Endothelial cell of umbilical vein (primary cell): ENCODE measurements at regions not wholly inside any gene's neighbourhood (a gene's known extent, or its start where the extent isn't known, plus 50 kb on each side); places are given as distances from the start of the nearest gene placed in this dataset.
"Not testable (repeated sequence)": the region's sequence is repeated elsewhere in the genome, so short reads cannot be mapped to it uniquely, and the experiment has no call there.

Experiments
- BruUV-seq: library from RNA; stranded (reverse); fragments of 400-500 nt; replicated peaks from 2 replicates; lab custom pipeline; 2021; lab: Mats Ljungman, UMichigan
- CTCF ChIA-PET: fragments of 300-600, 350-600 bp; sonication (Branson Sonifier 250); formaldehyde crosslinking; loops from one replicate; lab custom pipeline; 2021; ENCODE audit warnings: antibody characterized with exemption, inconsistent platforms; lab: Charles Lee
- POLR2A ChIA-PET: fragments of 300-600, 350-600 bp; sonication (Branson Sonifier 250); formaldehyde crosslinking; loops from one replicate; lab custom pipeline; 2021; ENCODE audit warnings: antibody characterized with exemption, inconsistent platforms; lab: Charles Lee
- DNase-seq: peaks from one replicate; pipeline ENCODE4 v3.0.0-alpha.2; 2011; ENCODE audit warnings: low read depth, low spot score
- FAIRE-seq: peaks from 2 replicates; lab custom pipeline; 2011; peaks lifted over from hg19 to GRCh38; lab: Jason Lieb, UNC
- H2AFZ ChIP-seq: 2 replicates; pipeline ENCODE4 v1.6.0; 2012; ENCODE audit warnings: low read depth, low read length, control low read depth, inconsistent platforms
- H3K27ac ChIP-seq: 2 replicates; pipeline ENCODE4 v1.5.1; 2011; ENCODE audit warnings: low read depth, mild to moderate bottlenecking, control low read depth, low read length, moderate library complexity; ENCODE audit not compliant: insufficient read depth
- H3K27me3 ChIP-seq, 2 experiments: 2 replicates each; pipeline versions ENCODE4 v1.6.0 to v1.6.1; 2011; ENCODE audit warnings: low read length in 2 of 2, mixed read lengths in 1 of 2; ENCODE audit not compliant: control insufficient read depth in 2 of 2, insufficient read depth in 2 of 2
- H3K36me3 ChIP-seq, 2 experiments: 2 replicates in 1 of 2; 3 replicates in 1 of 2; pipeline ENCODE4 v1.5.1; 2011; ENCODE audit warnings: low read length in 2 of 2, mild to moderate bottlenecking in 1 of 2, moderate library complexity in 1 of 2; ENCODE audit not compliant: control insufficient read depth in 2 of 2, insufficient read depth in 2 of 2; ENCODE audit errors: extremely low read depth in 1 of 2
- H3K4me1 ChIP-seq: 3 replicates; pipeline ENCODE4 v1.5.1; 2011; ENCODE audit warnings: mild to moderate bottlenecking, low read length; ENCODE audit not compliant: control insufficient read depth, insufficient read depth; ENCODE audit errors: extremely low read depth
- H3K4me2 ChIP-seq: 2 replicates; pipeline ENCODE4 v1.6.1; 2011; ENCODE audit warnings: low read length, control low read depth, mixed read lengths; ENCODE audit not compliant: insufficient read depth
- H3K4me3 ChIP-seq, 3 experiments: fragments of 200-600 bp in 1 of 3; sonication (generic), shearing (Covaris generic) in 1 of 3; replicated peaks in 1 of 3; 2 replicates each; pipeline ENCODE4 v1.5.1; 2011 to 2016; ENCODE audit warnings: control low read depth in 3 of 3, low read length in 3 of 3, mild to moderate bottlenecking in 2 of 3, inconsistent platforms in 1 of 3, low read depth in 1 of 3, moderate library complexity in 1 of 3; ENCODE audit not compliant: insufficient read depth in 1 of 3
- H3K79me2 ChIP-seq: 2 replicates; pipeline ENCODE4 v1.6.0; 2012; ENCODE audit warnings: low read length, inconsistent platforms; ENCODE audit not compliant: control insufficient read depth, insufficient read depth
- H3K9ac ChIP-seq: replicated peaks from 2 replicates; pipeline ENCODE3; 2011; ENCODE audit warnings: low read length, control low read depth; ENCODE audit not compliant: insufficient read depth; ENCODE audit errors: extremely low read depth
- H3K9me1 ChIP-seq: replicated peaks from 3 replicates; pipeline ENCODE4 v1.6.0; 2011; ENCODE audit warnings: mild to moderate bottlenecking, low read length; ENCODE audit not compliant: control insufficient read depth, insufficient read depth; ENCODE audit errors: extremely low read depth
- H3K9me3 ChIP-seq: replicated peaks from 2 replicates; pipeline ENCODE4 v1.5.1; 2012; ENCODE audit warnings: low read length, inconsistent platforms; ENCODE audit not compliant: control insufficient read depth, insufficient read depth
- H4K20me1 ChIP-seq: replicated peaks from 2 replicates; pipeline ENCODE3; 2011; ENCODE audit warnings: mild to moderate bottlenecking, low read length; ENCODE audit not compliant: control insufficient read depth, insufficient read depth; ENCODE audit errors: extremely low read depth
- EZH2 ChIP-seq: IDR thresholded peaks from 2 replicates; pipeline ENCODE4 v1.6.1; 2012; ENCODE audit warnings: borderline replicate concordance, low read depth, mild to moderate bottlenecking, moderate library complexity, low read length, inconsistent platforms; ENCODE audit not compliant: severe bottlenecking
- FOS ChIP-seq: IDR thresholded peaks from 2 replicates; pipeline ENCODE4 v1.6.1; 2011; ENCODE audit warnings: mild to moderate bottlenecking, low read length, moderate library complexity, borderline replicate concordance; ENCODE audit not compliant: insufficient read depth
- GATA2 ChIP-seq: IDR thresholded peaks from 2 replicates; pipeline ENCODE4 v1.7.0; 2011; ENCODE audit warnings: low read depth, mild to moderate bottlenecking, moderate library complexity, mixed read lengths, low read length; ENCODE audit not compliant: insufficient read length, insufficient read depth
- JUN ChIP-seq: IDR thresholded peaks from 2 replicates; pipeline ENCODE4 v1.6.1; 2011; ENCODE audit warnings: borderline replicate concordance, low read depth; ENCODE audit not compliant: insufficient read length, insufficient read depth
- MYC ChIP-seq: IDR thresholded peaks from one replicate; pipeline ENCODE4 v1.6.1; 2011; ENCODE audit warnings: mild to moderate bottlenecking, low read depth, low read length
- POLR2A ChIP-seq: IDR thresholded peaks from 2 replicates; pipeline ENCODE4 v1.6.1; 2012; ENCODE audit warnings: low read depth, mild to moderate bottlenecking, control low read depth, low read length
- POLR2AphosphoS5 ChIP-seq: IDR thresholded peaks from 2 replicates; pipeline ENCODE4 v1.6.1; 2012; ENCODE audit warnings: low read depth, mild to moderate bottlenecking, control low read depth, low read length, moderate library complexity; ENCODE audit not compliant: insufficient read depth
- dilution Hi-C: fragments of 300-500 bp; cut with MboI; formaldehyde crosslinking; loops from one replicate; pipeline ENCODE4 v1.15.0; 2019; ENCODE audit warnings: low sequenced_read_pairs; ENCODE audit not compliant: extremely low pct_ligation_motif_present
- intact Hi-C: fragments of 100-400 bp; cut with micrococcal nuclease; formaldehyde crosslinking; loops from one replicate; pipeline ENCODE4 v1.10.0; 2022
- TF ChIP-seq, protein P1 (sequence below), 2 donors: IDR thresholded peaks; 1 replicate in 1 of 2; 2 replicates in 1 of 2; pipeline ENCODE4 v1.5.1; 2011; ENCODE audit warnings: low read length in 2 of 2, mild to moderate bottlenecking in 2 of 2, moderate library complexity in 2 of 2, control low read depth in 1 of 2, inconsistent platforms in 1 of 2, low read depth in 1 of 2; ENCODE audit not compliant: insufficient read depth in 1 of 2; ENCODE audit errors: extremely low read depth in 1 of 2
- TF ChIP-seq, protein P2 (sequence below): IDR thresholded peaks from 2 replicates; pipeline ENCODE4 v1.6.1; 2011; ENCODE audit not compliant: insufficient read depth, insufficient read length

DNA sequence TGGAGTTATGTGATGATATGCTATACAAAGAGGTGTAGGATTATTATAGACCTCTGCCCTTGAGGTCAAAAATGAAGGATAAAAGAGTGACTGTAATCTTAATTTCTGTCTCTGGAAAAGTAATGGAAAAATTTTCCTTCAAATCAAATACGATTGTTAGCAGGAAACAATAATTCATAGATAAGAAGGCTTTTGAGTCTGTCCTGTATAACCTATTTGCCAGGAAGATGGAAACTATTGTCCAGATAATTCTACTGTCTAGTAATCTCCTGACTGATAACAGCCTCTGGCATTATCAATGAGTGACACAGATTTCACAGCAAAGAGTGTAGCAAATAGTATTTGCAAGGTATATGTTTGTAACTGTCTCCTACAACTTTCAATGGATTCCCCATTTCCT lies 307.8 kb downstream of the MTX2 start:
- TF ChIP-seq GATA2 (no peak), MYC (no peak), POLR2AphosphoS5 (no peak), FOS (no peak), EZH2 (no peak), JUN (no peak), POLR2A (no peak)
- TF ChIP-seq, protein P1, sequence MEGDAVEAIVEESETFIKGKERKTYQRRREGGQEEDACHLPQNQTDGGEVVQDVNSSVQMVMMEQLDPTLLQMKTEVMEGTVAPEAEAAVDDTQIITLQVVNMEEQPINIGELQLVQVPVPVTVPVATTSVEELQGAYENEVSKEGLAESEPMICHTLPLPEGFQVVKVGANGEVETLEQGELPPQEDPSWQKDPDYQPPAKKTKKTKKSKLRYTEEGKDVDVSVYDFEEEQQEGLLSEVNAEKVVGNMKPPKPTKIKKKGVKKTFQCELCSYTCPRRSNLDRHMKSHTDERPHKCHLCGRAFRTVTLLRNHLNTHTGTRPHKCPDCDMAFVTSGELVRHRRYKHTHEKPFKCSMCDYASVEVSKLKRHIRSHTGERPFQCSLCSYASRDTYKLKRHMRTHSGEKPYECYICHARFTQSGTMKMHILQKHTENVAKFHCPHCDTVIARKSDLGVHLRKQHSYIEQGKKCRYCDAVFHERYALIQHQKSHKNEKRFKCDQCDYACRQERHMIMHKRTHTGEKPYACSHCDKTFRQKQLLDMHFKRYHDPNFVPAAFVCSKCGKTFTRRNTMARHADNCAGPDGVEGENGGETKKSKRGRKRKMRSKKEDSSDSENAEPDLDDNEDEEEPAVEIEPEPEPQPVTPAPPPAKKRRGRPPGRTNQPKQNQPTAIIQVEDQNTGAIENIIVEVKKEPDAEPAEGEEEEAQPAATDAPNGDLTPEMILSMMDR (IDR thresholded peaks at IDR 0.05; ENCODE audit: extremely low read depth in 1 of 2, insufficient read depth in 1 of 2, low read depth in 1 of 2, low read length in 2 of 2) = no peak
- TF ChIP-seq, protein P2, sequence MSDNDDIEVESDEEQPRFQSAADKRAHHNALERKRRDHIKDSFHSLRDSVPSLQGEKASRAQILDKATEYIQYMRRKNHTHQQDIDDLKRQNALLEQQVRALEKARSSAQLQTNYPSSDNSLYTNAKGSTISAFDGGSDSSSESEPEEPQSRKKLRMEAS = no peak
- no peaks in the 10 kb centered on the region for H3K79me2 ChIP-seq
- H3K4me1 ChIP-seq = no peaks in the 10 kb centered on the region
- H3K9me3 ChIP-seq = no peaks in the 10 kb centered on the region
- no peaks in the 10 kb centered on the region for H3K27me3 ChIP-seq
- FAIRE-seq = peak; percentile 48
- H3K4me3 ChIP-seq = no peak overlapping the region
- no peak overlapping the region for H3K9ac ChIP-seq
- dilution Hi-C loops = no loop called here
- CTCF ChIA-PET = no interaction called here
- no peaks in the 10 kb centered on the region for H3K9me1 ChIP-seq
- no TSS peak for BruUV-seq
- no peak overlapping the region for H3K27ac ChIP-seq
- no peak overlapping the region for H2AFZ ChIP-seq
- intact Hi-C loops = no loop called here
- no peak overlapping the region for H3K4me2 ChIP-seq
- H4K20me1 ChIP-seq = no peaks in the 10 kb centered on the region
- POLR2A ChIA-PET = no interaction called here
- no peak for DNase-seq
- H3K36me3 ChIP-seq = no peaks in the 10 kb centered on the region

DNA sequence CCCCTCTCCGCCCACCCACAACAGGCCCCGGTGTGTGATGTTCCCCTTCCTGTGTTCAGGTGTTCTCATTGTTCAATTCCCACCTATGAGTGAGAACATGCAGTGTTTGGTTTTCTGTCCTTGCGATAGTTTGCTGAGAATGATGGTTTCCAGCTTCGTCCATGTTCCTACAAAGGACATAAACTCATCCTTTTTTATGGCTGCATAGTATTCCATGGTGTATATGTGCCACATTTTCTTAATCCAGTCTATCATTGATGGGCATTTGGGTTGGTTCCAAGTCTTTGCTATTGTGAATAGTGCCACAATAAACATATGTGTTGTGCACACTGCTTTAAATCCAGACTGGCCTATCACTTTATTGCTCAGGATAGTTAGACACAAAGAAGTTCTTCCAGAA lies 309.1 kb downstream of the MTX2 start:
- H2AFZ ChIP-seq, H3K27me3 ChIP-seq, H3K9me3 ChIP-seq, H3K9me1 ChIP-seq, FAIRE-seq, dilution Hi-C loops, CTCF ChIA-PET, H3K79me2 ChIP-seq, DNase-seq, H3K27ac ChIP-seq, POLR2A ChIA-PET, H3K36me3 ChIP-seq, BruUV-seq, H3K4me3 ChIP-seq, H3K9ac ChIP-seq, H4K20me1 ChIP-seq, intact Hi-C loops, H3K4me2 ChIP-seq: not testable (repeated sequence)
- H3K4me1 ChIP-seq = peaks cover 12% of the 10 kb centered on the region
